ENCODE measurements at regions not wholly inside any gene's neighbourhood (a gene's known extent, or its start where the extent isn't known, plus 50 kb on each side); places are given as distances from the start of the nearest gene placed in this dataset.

DNA sequence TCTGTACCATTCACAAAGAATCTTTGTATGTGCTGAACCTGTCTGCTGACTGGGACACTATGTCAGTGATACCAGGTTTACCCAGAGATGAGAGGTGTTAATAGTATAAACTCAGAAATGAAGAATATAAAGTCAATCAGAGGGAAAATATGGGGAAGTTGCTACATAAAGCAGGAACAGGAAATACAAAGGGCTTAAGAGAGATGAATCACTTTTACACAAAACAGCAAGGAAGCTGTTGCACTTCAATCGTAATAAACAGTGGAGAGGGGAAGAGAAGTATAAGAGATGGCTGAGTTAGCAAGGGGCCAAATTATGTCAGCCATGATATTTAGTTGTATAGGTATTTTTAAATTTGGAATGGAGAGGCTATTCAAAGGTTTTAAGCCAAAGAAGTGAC, 890.2 kb upstream of the NCAM2 start:
- no peak for TF ChIP-seq EZH2 (IDR thresholded peaks at IDR 0.05)
- no peak for TF ChIP-seq RAD21 (IDR thresholded peaks at IDR 0.05; ENCODE audit: low read depth)
- no peak for TF ChIP-seq POLR2AphosphoS5 (IDR thresholded peaks at IDR 0.05; ENCODE audit: low read depth, low read length)
- TF ChIP-seq, protein P1, sequence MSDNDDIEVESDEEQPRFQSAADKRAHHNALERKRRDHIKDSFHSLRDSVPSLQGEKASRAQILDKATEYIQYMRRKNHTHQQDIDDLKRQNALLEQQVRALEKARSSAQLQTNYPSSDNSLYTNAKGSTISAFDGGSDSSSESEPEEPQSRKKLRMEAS (IDR thresholded peaks at IDR 0.05): no peak
- TF ChIP-seq, protein P2, sequence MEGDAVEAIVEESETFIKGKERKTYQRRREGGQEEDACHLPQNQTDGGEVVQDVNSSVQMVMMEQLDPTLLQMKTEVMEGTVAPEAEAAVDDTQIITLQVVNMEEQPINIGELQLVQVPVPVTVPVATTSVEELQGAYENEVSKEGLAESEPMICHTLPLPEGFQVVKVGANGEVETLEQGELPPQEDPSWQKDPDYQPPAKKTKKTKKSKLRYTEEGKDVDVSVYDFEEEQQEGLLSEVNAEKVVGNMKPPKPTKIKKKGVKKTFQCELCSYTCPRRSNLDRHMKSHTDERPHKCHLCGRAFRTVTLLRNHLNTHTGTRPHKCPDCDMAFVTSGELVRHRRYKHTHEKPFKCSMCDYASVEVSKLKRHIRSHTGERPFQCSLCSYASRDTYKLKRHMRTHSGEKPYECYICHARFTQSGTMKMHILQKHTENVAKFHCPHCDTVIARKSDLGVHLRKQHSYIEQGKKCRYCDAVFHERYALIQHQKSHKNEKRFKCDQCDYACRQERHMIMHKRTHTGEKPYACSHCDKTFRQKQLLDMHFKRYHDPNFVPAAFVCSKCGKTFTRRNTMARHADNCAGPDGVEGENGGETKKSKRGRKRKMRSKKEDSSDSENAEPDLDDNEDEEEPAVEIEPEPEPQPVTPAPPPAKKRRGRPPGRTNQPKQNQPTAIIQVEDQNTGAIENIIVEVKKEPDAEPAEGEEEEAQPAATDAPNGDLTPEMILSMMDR (IDR thresholded peaks at IDR 0.05 in 2 of 3, conservative IDR thresholded peaks at IDR 0.05 in 1 of 3; ENCODE audit: borderline replicate concordance in 1 of 3, insufficient read depth in 1 of 3, low read depth in 2 of 3, low read length in 2 of 3): no peak
- no peak for TF ChIP-seq CEBPB (IDR thresholded peaks at IDR 0.05; ENCODE audit: low read depth)
- TF ChIP-seq ZBTB33 (IDR thresholded peaks at IDR 0.05; ENCODE audit: extremely low read depth, insufficient replicate concordance, low read length): no peak
- no peak for TF ChIP-seq ZNF274 (IDR thresholded peaks at IDR 0.05; ENCODE audit: low read depth, low read length)
- TF ChIP-seq TCF7L2 (IDR thresholded peaks at IDR 0.05; ENCODE audit: borderline replicate concordance, extremely low read depth, insufficient read depth, insufficient read length): no peak
- TF ChIP-seq REST (IDR thresholded peaks at IDR 0.05; ENCODE audit: low read depth): no peak
- no peak for TF ChIP-seq POLR2A (IDR thresholded peaks at IDR 0.05; ENCODE audit: borderline replicate concordance, extremely low read depth, insufficient read depth, insufficient read length)
- no peak for TF ChIP-seq SP1 (IDR thresholded peaks at IDR 0.05; ENCODE audit: low read depth)
- TF ChIP-seq ZFX (IDR thresholded peaks at IDR 0.05): no peak

Measured in HCT116 (cell line).